ENCODE measurements at regions not wholly inside any gene's neighbourhood (a gene's known extent, or its start where the extent isn't known, plus 50 kb on each side); places are given as distances from the start of the nearest gene placed in this dataset.

GRCh38 chr4:89468602-89469001 lies 161.0 kb upstream of the GPRIN3 start:
- intact Hi-C loops (cut with DNase I): no loop called here
- DNase-seq (ENCODE audit: low spot score): no peak

GRCh38 chr4:89463341-89463740 lies 155.7 kb upstream of the GPRIN3 start:
- DNase-seq (ENCODE audit: low spot score): no peak
- intact Hi-C loops (cut with DNase I): no loop called here

- DNase-seq (ENCODE audit: low spot score): no peak
- intact Hi-C loops (cut with DNase I): no loop called here
These were observed 139.9 kb upstream of the GPRIN3 start for GRCh38 chr4:89447543-89447942.

- intact Hi-C loops (cut with DNase I): no loop called here
- DNase-seq (ENCODE audit: low spot score): no peak
These were observed 138.6 kb upstream of the GPRIN3 start for GRCh38 chr4:89446193-89446592.

- DNase-seq (ENCODE audit: low spot score): no peak
- intact Hi-C loops (cut with DNase I): loop anchor here (5.0 to 10.0 kb wide), 2 partner anchors 212 to 215 kb away; no protein-coding TSS in a partner anchor
These were observed 131.9 kb upstream of the GPRIN3 start for GRCh38 chr4:89439533-89439932.

GRCh38 chr4:89438102-89438831 lies 130.7 kb upstream of the GPRIN3 start:
- DNase-seq (ENCODE audit: low spot score): no peak
- intact Hi-C loops (cut with DNase I): loop anchor here (5.0 to 10.0 kb wide), 2 partner anchors 211 to 213 kb away; no protein-coding TSS in a partner anchor

GRCh38 chr4:89434364-89434988 lies 126.9 kb upstream of the GPRIN3 start:
- DNase-seq (ENCODE audit: low spot score): no peak
- intact Hi-C loops (cut with DNase I): loop anchor here in 1 of 2 donors (10.0 kb wide), 1 partner anchor 210 kb away; no protein-coding TSS in a partner anchor

GRCh38 chr4:89427782-89428181 lies 120.2 kb upstream of the GPRIN3 start:
- intact Hi-C loops (cut with DNase I): no loop called here
- DNase-seq (ENCODE audit: low spot score): no peak

- intact Hi-C loops (cut with DNase I): no loop called here
- DNase-seq (ENCODE audit: low spot score): no peak
These were observed 117.4 kb upstream of the GPRIN3 start for GRCh38 chr4:89425023-89425422.

- no peak for DNase-seq (ENCODE audit: low spot score)
- intact Hi-C loops (cut with DNase I): no loop called here
These were observed 114.9 kb upstream of the GPRIN3 start for GRCh38 chr4:89422441-89422990.

- intact Hi-C loops (cut with DNase I): no loop called here
- DNase-seq (ENCODE audit: low spot score): no peak
These were observed 112.9 kb upstream of the GPRIN3 start for GRCh38 chr4:89420507-89420906.

- DNase-seq (ENCODE audit: low spot score): no peak
- intact Hi-C loops (cut with DNase I): no loop called here
These were observed 111.6 kb upstream of the GPRIN3 start for GRCh38 chr4:89419111-89419695.

- intact Hi-C loops (cut with DNase I): no loop called here
- DNase-seq (ENCODE audit: low spot score): no peak
These were observed 109.4 kb upstream of the GPRIN3 start for GRCh38 chr4:89416960-89417359.

GRCh38 chr4:89413518-89413917 lies 105.9 kb upstream of the GPRIN3 start:
- no peak for DNase-seq (ENCODE audit: low spot score)
- intact Hi-C loops (cut with DNase I): no loop called here

GRCh38 chr4:89411539-89412309 lies 104.1 kb upstream of the GPRIN3 start:
- no peak for DNase-seq (ENCODE audit: low spot score)
- intact Hi-C loops (cut with DNase I): no loop called here

GRCh38 chr4:89410687-89411086 lies 103.1 kb upstream of the GPRIN3 start:
- intact Hi-C loops (cut with DNase I): no loop called here
- DNase-seq (ENCODE audit: low spot score): no peak

- DNase-seq (ENCODE audit: low spot score): no peak
- intact Hi-C loops (cut with DNase I): no loop called here
These were observed 96.9 kb upstream of the GPRIN3 start for GRCh38 chr4:89404530-89404929.

GRCh38 chr4:89403826-89404225 lies 96.2 kb upstream of the GPRIN3 start:
- intact Hi-C loops (cut with DNase I): no loop called here

GRCh38 chr4:89400287-89401035 lies 92.9 kb upstream of the GPRIN3 start:
- intact Hi-C loops (cut with DNase I): no loop called here
- DNase-seq (ENCODE audit: low spot score): no peak

More at GRCh38 chr4:89403826-89404225, 96.2 kb upstream of the GPRIN3 start:
- no peak for DNase-seq (ENCODE audit: low spot score)
